ENCODE measurements at regions not wholly inside any gene's neighbourhood (a gene's known extent, or its start where the extent isn't known, plus 50 kb on each side); places are given as distances from the start of the nearest gene placed in this dataset.

DNA sequence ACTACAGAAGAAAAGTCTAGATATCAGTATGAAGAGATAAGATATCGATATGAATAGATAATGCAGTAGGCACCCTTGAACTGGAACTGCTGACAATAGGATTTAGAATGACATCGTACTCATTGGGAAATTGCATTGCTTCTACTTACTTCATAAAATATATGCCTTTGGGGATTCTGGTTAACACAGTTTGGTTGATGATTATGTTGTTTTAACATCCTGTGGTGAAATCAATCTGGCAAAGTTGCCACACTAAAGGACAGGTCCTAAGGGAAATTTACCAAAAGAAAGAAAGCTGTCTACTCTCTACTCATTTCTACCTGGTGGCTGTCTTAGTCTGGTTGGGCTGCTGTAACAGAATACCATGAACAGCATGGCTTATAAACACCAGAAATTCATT is 417.4 kb upstream of the DPH6 start:
- H3K4ac ChIP-seq (ENCODE audit: low read depth, low read length): no peak overlapping the region
- Mint-ChIP-seq H3K27ac (no peak overlapping the region), H3K4me3 (no peak overlapping the region), H3K9me3 (no peaks in the 10 kb centered on the region), H3K27me3 (ENCODE audit: low read depth) (no peaks in the 10 kb centered on the region), H3K4me1 (peaks cover 3% of the 10 kb centered on the region in 2 experiments; a peak in 3 of 4 replicates), H3K36me3 (ENCODE audit: insufficient read depth in 1 of 3, low read depth in 3 of 3) (no peaks in the 10 kb centered on the region)
- H3K27ac ChIP-seq (ENCODE audit: insufficient read length, low read depth, low read length): no peak overlapping the region
- TF ChIP-seq, protein P1, sequence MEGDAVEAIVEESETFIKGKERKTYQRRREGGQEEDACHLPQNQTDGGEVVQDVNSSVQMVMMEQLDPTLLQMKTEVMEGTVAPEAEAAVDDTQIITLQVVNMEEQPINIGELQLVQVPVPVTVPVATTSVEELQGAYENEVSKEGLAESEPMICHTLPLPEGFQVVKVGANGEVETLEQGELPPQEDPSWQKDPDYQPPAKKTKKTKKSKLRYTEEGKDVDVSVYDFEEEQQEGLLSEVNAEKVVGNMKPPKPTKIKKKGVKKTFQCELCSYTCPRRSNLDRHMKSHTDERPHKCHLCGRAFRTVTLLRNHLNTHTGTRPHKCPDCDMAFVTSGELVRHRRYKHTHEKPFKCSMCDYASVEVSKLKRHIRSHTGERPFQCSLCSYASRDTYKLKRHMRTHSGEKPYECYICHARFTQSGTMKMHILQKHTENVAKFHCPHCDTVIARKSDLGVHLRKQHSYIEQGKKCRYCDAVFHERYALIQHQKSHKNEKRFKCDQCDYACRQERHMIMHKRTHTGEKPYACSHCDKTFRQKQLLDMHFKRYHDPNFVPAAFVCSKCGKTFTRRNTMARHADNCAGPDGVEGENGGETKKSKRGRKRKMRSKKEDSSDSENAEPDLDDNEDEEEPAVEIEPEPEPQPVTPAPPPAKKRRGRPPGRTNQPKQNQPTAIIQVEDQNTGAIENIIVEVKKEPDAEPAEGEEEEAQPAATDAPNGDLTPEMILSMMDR (conservative IDR thresholded peaks at IDR 0.05): no peak
- H2AK5ac ChIP-seq (ENCODE audit: insufficient read length, low read length): no peak overlapping the region
- H3K79me2 ChIP-seq (ENCODE audit: insufficient read depth, low read length): no peaks in the 10 kb centered on the region
- no CpG with 5 or more reads among the region's 2 CpGs for WGBS (ENCODE audit: extremely low coverage, insufficient read length, low lambda C conversion rate)
- H2BK12ac ChIP-seq (ENCODE audit: insufficient read length, low read depth, low read length): no peak overlapping the region
- H4K20me1 ChIP-seq (ENCODE audit: control insufficient read depth, insufficient read depth, insufficient read length): no peaks in the 10 kb centered on the region
- no peak overlapping the region for H2BK5ac ChIP-seq (ENCODE audit: insufficient read length, low read length)
- H3K9ac ChIP-seq (ENCODE audit: extremely low read depth, insufficient read length, low read length): no peak overlapping the region
- H3K23ac ChIP-seq (ENCODE audit: insufficient read length, low read depth, low read length): no peak overlapping the region
- no peaks in the 10 kb centered on the region for H3K23me2 ChIP-seq (ENCODE audit: insufficient read length, low read depth, low read length, poor library complexity, severe bottlenecking)
- no peak overlapping the region for H4K8ac ChIP-seq (replicated peaks; ENCODE audit: insufficient read length, low read depth, low read length)
- no peak overlapping the region for H3K14ac ChIP-seq (ENCODE audit: insufficient read depth, low read length)
- H3K79me1 ChIP-seq (ENCODE audit: insufficient read depth, low read depth, low read length, poor library complexity, severe bottlenecking): no peaks in the 10 kb centered on the region
- H3K4me1 ChIP-seq (ENCODE audit: insufficient read depth, low read length): no peaks in the 10 kb centered on the region
- H3T11ph ChIP-seq (ENCODE audit: low read length): no peak overlapping the region
- no peak overlapping the region for H3K56ac ChIP-seq (ENCODE audit: insufficient read length, low read depth, low read length)
- no peak overlapping the region for H2BK15ac ChIP-seq (ENCODE audit: low read depth, low read length)
- no peak overlapping the region for H3K4me2 ChIP-seq (ENCODE audit: insufficient read depth, insufficient read length, low read length)
- no peaks in the 10 kb centered on the region for H3K27me3 ChIP-seq (ENCODE audit: insufficient read depth, low read length)
- H3K9me3 ChIP-seq (ENCODE audit: control insufficient read depth, low read depth, low read length): no peaks in the 10 kb centered on the region
- no peak for DNase-seq
- no peak overlapping the region for H3K18ac ChIP-seq (ENCODE audit: insufficient read length, low read depth, low read length)
- H2AFZ ChIP-seq (ENCODE audit: low read length): no peak overlapping the region
- H2BK20ac ChIP-seq (ENCODE audit: low read depth, low read length, poor library complexity, severe bottlenecking): no peak overlapping the region
- H4K91ac ChIP-seq (ENCODE audit: insufficient read length, low read depth, low read length): no peak overlapping the region
- no peak overlapping the region for H4K5ac ChIP-seq (ENCODE audit: insufficient read length, low read depth, low read length)
- no peak overlapping the region for H2BK120ac ChIP-seq (ENCODE audit: low read depth, low read length, poor library complexity, severe bottlenecking)

All from H9 (cell line).